ENCODE measurements at regions not wholly inside any gene's neighbourhood (a gene's known extent, or its start where the extent isn't known, plus 50 kb on each side); places are given as distances from the start of the nearest gene placed in this dataset.
A peak's percentile ranks its signal among the peaks of the same experiment; 100 is the strongest.

DNA sequence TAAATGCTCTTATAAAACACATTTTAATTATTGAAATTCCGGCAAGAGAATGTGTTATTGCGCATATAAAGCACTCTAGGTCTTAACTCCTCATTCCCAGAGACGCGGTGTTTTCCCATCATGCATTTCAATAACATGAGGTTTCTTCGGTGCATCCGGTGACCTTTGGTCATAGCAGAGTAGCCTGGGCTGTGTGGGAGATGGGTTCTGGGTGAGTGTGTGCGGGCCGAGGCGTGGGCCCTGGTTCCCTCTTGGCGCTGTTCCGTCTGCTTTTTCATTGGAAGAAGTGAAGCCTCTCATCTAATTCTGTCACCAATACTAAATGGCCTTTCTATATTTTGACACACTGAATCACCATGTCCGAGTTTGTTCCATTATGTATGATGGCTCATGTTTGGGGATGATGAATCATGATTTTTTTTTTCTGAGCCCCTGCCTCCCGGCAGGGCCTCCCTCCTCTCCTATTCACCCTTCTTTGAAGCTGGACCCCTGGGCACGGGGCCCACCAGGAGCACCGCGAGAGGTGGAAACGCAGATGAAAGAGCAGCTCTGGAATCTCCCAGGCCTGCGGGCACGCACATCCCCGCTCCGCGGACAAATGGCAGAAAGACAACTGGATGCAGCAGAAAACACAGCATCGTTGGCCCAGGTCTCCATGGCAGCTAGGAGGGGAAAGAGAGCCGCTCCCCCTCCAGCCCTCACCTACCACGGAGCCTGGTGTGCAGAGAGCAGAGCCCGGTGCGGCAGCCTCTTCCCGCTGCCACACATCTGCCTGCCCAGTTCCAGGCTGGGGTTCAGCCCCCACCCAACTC lies 85.8 kb upstream of the HPCAL1 start:
- TF ChIP-seq, protein P1, sequence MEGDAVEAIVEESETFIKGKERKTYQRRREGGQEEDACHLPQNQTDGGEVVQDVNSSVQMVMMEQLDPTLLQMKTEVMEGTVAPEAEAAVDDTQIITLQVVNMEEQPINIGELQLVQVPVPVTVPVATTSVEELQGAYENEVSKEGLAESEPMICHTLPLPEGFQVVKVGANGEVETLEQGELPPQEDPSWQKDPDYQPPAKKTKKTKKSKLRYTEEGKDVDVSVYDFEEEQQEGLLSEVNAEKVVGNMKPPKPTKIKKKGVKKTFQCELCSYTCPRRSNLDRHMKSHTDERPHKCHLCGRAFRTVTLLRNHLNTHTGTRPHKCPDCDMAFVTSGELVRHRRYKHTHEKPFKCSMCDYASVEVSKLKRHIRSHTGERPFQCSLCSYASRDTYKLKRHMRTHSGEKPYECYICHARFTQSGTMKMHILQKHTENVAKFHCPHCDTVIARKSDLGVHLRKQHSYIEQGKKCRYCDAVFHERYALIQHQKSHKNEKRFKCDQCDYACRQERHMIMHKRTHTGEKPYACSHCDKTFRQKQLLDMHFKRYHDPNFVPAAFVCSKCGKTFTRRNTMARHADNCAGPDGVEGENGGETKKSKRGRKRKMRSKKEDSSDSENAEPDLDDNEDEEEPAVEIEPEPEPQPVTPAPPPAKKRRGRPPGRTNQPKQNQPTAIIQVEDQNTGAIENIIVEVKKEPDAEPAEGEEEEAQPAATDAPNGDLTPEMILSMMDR (IDR thresholded peaks at IDR 0.05), result no peak
- no peaks in the 10 kb centered on the region for H3K9me3 ChIP-seq
- peaks cover 0 to 4% (median 0%) of the 10 kb centered on the region in 3 donors for H3K27me3 ChIP-seq (ENCODE audit: insufficient read depth in 3 of 3, low read length in 2 of 3)
- 81 to 85% (median 83%) methylated on average over 27 to 28 of the region's 28 CpGs for WGBS, 3 donors
- H3K36me3 ChIP-seq (ENCODE audit: insufficient read depth in 1 of 2, low read depth in 1 of 2), result no peaks in the 10 kb centered on the region
- intact Hi-C loops (cut with DNase I), result no loop called here
- no peak overlapping the region for H3K4me3 ChIP-seq
- H3K27ac ChIP-seq, result no peak overlapping the region
- H3K4me1 ChIP-seq, result no peaks in the 10 kb centered on the region
- ATAC-seq (no peak), DNase-seq (peak in 1 of 2 donors; percentile 29)

DNA sequence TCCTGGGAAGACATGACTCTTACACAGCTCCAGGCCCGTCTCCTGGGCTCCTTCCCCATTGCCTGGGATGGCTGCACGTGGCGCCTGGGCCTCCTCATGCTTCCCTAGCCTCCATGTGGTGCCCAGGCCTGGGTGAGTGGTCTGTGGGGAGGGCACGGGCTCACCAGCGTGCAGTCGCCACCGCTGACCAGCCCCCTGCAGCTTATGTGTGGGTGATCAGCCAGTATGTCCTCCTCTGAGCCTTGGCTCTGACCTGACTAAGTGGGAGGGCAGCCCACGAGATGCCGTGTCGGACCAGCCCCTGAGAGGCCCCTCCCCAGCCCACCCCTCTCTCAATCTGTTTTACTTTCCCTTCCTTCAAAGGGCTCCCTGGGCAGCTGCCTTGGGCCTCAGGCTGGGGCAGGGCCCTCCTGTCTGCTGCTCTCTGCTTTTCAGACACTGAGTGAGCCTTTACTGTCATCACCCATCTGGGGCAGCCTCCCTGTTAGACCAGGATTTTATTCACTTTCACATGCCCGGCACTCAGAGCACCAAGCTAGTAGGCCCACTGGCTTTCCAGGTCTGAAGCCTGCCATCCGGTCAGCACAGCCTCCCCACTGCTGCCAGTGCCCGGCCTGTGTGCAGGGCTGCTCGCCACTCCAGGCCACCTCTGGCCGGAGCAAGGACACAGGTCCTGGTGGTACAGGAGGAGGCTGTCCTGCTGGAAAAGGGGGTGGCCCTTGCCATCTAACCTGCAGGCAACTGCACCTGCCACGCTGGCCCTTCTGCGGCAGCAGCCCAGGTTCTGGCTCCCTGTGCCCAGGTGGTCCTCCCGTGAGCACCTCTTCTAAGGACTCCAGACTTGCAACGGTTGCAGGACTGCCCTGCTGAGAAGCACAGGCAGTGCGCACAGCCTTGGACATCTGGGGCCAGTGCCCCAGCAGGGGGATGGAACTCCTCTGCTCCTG lies 84.9 kb upstream of the HPCAL1 start:
- intact Hi-C loops (cut with DNase I), result no loop called here
- H3K9me3 ChIP-seq, result no peaks in the 10 kb centered on the region
- H3K36me3 ChIP-seq (ENCODE audit: insufficient read depth in 1 of 2, low read depth in 1 of 2), result no peaks in the 10 kb centered on the region
- H3K27me3 ChIP-seq (ENCODE audit: insufficient read depth in 3 of 3, low read length in 2 of 3), result peaks cover 0 to 4% (median 0%) of the 10 kb centered on the region in 3 donors
- TF ChIP-seq, protein P1 (IDR thresholded peaks at IDR 0.05), result no peak
- DNase-seq (peak in 1 of 2 donors; percentile 26), ATAC-seq (no peak)
- no peak overlapping the region for H3K4me3 ChIP-seq
- no peak overlapping the region for H3K27ac ChIP-seq
- 94% methylated on average over 20 of the region's 20 CpGs for WGBS, 3 donors
- no peaks in the 10 kb centered on the region for H3K4me1 ChIP-seq

DNA sequence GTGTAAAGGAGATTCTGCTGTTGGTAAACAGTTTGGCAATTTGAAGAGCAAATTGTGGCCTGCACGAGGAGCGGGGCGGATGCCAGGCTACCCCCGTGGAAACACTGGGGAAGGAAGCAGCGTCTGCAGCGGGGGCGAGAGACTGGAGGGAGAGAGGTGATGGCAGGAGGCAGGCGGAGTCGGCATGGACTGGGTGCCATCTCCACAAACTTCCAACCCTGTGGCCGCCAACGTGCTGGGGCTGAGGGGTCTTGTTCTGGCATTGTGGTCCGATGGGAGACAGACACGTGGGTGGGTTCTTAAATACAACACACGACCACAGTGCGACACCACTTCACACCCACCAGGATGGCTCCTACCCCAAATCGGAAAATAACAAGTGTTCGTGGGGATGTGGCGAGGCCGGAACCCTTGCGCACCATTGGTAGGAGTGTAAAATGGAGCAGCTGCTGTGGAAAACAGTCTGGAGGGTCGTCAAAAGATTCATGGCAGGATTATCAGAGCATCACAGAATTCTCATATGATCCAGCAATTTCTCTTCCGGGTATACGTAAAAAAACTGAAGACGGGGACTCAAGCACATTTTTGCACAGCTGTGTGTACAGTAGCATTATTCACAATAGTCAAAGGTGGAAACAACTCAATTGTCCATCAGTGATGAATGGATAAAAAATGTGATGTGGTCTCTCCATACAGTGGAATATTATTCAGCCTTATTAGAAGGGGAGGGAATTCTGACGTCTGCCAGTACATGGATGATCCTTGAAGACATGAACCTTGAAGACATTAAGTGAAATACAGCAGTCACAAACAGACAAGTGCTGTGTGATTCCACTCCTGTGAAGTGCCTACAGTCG lies 82.4 kb upstream of the HPCAL1 start:
- H3K9me3 ChIP-seq, result no peaks in the 10 kb centered on the region
- DNase-seq (peak in 1 of 2 donors; percentile 16), ATAC-seq (no peak)
- TF ChIP-seq, protein P1 (IDR thresholded peaks at IDR 0.05), result no peak
- H3K27me3 ChIP-seq (ENCODE audit: insufficient read depth in 3 of 3, low read length in 2 of 3), result peaks cover 0 to 4% (median 0%) of the 10 kb centered on the region in 3 donors
- intact Hi-C loops (cut with DNase I), result no loop called here
- H3K36me3 ChIP-seq (ENCODE audit: insufficient read depth in 1 of 2, low read depth in 1 of 2), result no peaks in the 10 kb centered on the region
- H3K4me1 ChIP-seq, result no peaks in the 10 kb centered on the region
- no peak overlapping the region for H3K4me3 ChIP-seq
- 86 to 88% (median 86%) methylated on average over 26 of the region's 26 CpGs for WGBS, 3 donors
- no peak overlapping the region for H3K27ac ChIP-seq

DNA sequence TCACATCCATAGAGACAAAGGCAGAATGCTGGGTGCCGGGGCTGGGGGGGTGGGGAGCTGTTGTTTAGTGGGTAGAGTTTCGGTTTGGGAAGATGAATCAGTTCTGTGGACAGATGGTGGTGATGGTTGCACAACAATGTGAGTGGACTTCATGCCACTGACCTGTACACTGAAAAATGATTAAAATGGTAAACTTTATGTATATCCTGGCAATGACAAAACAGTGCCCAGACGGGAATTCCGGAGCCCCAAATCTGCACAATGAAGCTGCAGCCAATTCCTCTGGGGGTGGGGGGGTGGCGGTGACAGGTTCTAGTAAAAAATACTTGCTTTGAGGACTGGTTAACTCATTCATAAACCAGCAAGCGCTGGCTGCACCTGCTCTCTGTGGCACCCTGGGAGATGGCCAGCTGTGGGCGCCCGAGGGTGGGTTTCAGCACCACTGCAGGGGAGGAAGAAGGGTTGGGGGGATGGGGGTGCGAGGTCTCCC lies 81.8 kb upstream of the HPCAL1 start:
- no peak overlapping the region for H3K27ac ChIP-seq
- WGBS, 3 donors, result 51 to 57% (median 56%) methylated on average over 9 of the region's 9 CpGs
- no peaks in the 10 kb centered on the region for H3K4me1 ChIP-seq
- TF ChIP-seq, protein P1 (IDR thresholded peaks at IDR 0.05), result no peak
- H3K27me3 ChIP-seq (ENCODE audit: insufficient read depth in 3 of 3, low read length in 2 of 3), result peaks cover 0 to 4% (median 0%) of the 10 kb centered on the region in 3 donors
- H3K4me3 ChIP-seq, result no peak overlapping the region
- H3K36me3 ChIP-seq (ENCODE audit: insufficient read depth in 1 of 2, low read depth in 1 of 2), result no peaks in the 10 kb centered on the region
- intact Hi-C loops (cut with DNase I), result no loop called here
- DNase-seq, result peak in 1 of 2 donors; percentile 35
- no peaks in the 10 kb centered on the region for H3K9me3 ChIP-seq
- no peak for ATAC-seq

All from psoas muscle (tissue), 7 donors.